Neuronal stem cell (in vitro differentiated cells): ENCODE measurements at regions not wholly inside any gene's neighbourhood (a gene's known extent, or its start where the extent isn't known, plus 50 kb on each side); places are given as distances from the start of the nearest gene placed in this dataset.

Experiments used
- DNase-seq: peaks from one replicate; pipeline ENCODE4 v3.0.0-alpha.2; 2013; ENCODE audit warnings: low spot score
- H2AFZ ChIP-seq: one replicate; pipeline ENCODE4 v1.6.1; 2013; ENCODE audit warnings: mild to moderate bottlenecking, low read length, inconsistent platforms
- H2AK5ac ChIP-seq: 2 replicates; pipeline ENCODE4 v1.6.1; 2013; ENCODE audit warnings: low read depth, mild to moderate bottlenecking, inconsistent platforms, low read length, moderate library complexity, mixed read lengths
- H2BK120ac ChIP-seq: 2 replicates; pipeline ENCODE4 v1.6.1; 2013; ENCODE audit warnings: low read depth, mild to moderate bottlenecking, inconsistent platforms, low read length, moderate library complexity, mixed read lengths
- H2BK12ac ChIP-seq: one replicate; pipeline ENCODE4 v1.6.1; 2013; ENCODE audit warnings: low read length, inconsistent platforms
- H2BK15ac ChIP-seq: 2 replicates; pipeline ENCODE4 v1.6.1; 2013; ENCODE audit warnings: mild to moderate bottlenecking, low read length, inconsistent platforms, mixed read lengths
- H2BK5ac ChIP-seq: one replicate; pipeline ENCODE4 v1.6.1; 2013; ENCODE audit warnings: inconsistent platforms, mild to moderate bottlenecking, low read length, moderate library complexity
- H3K14ac ChIP-seq: one replicate; pipeline ENCODE4 v1.6.1; 2013; ENCODE audit warnings: low read length, inconsistent platforms
- H3K18ac ChIP-seq: 2 replicates; pipeline ENCODE4 v1.6.1; 2013; ENCODE audit warnings: low read length, inconsistent platforms
- H3K23ac ChIP-seq: 2 replicates; pipeline ENCODE4 v1.6.1; 2013; ENCODE audit warnings: low read depth, mild to moderate bottlenecking, mixed read lengths, low read length, inconsistent platforms; ENCODE audit not compliant: poor library complexity
- H3K27ac ChIP-seq: replicated peaks from 3 replicates; pipeline ENCODE4 v1.5.1; 2013; ENCODE audit warnings: low read length, inconsistent platforms
- H3K27me3 ChIP-seq, 3 experiments: 2 replicates each; pipeline ENCODE4 v1.6.1; 2013; ENCODE audit warnings: low read length in 3 of 3, mild to moderate bottlenecking in 2 of 3, inconsistent platforms in 1 of 3, low read depth in 1 of 3, mixed read lengths in 1 of 3, moderate library complexity in 1 of 3; ENCODE audit not compliant: control insufficient read depth in 3 of 3, insufficient read depth in 3 of 3
- H3K36me3 ChIP-seq, 2 donors: replicated peaks in 1 of 2; 2 replicates each; pipeline ENCODE4 v1.6.1; 2013; ENCODE audit warnings: low read length in 2 of 2; ENCODE audit not compliant: control insufficient read depth in 2 of 2, insufficient read depth in 2 of 2
- H3K4ac ChIP-seq: 2 replicates; pipeline ENCODE4 v1.6.1; 2013; ENCODE audit warnings: inconsistent platforms, mild to moderate bottlenecking, low read length, moderate library complexity
- H3K4me1 ChIP-seq, 2 donors: 1 replicate in 1 of 2; 2 replicates in 1 of 2; pipeline ENCODE4 v1.6.1; 2013; ENCODE audit warnings: low read length in 2 of 2, low read depth in 1 of 2; ENCODE audit not compliant: control insufficient read depth in 2 of 2, insufficient read depth in 1 of 2
- H3K4me2 ChIP-seq: one replicate; pipeline ENCODE4 v1.6.1; 2013; ENCODE audit warnings: mild to moderate bottlenecking, low read length, inconsistent platforms; ENCODE audit not compliant: insufficient read depth, poor library complexity, severe bottlenecking
- H3K4me3 ChIP-seq, 2 donors: 2 replicates each; pipeline ENCODE4 v1.5.1; 2013; ENCODE audit warnings: low read length in 2 of 2, mild to moderate bottlenecking in 2 of 2, inconsistent platforms in 1 of 2, moderate library complexity in 1 of 2
- H3K79me1 ChIP-seq: one replicate; pipeline ENCODE4 v1.6.1; 2013; ENCODE audit warnings: low read depth, mild to moderate bottlenecking, inconsistent platforms, low read length, moderate library complexity
- H3K9ac ChIP-seq: one replicate; pipeline ENCODE4 v1.6.1; 2013; ENCODE audit warnings: mild to moderate bottlenecking, low read depth, low read length, inconsistent platforms; ENCODE audit not compliant: poor library complexity
- H3K9me3 ChIP-seq, 2 donors: replicated peaks in 1 of 2; 2 replicates each; pipeline versions ENCODE3 to v1.6.1; 2013; ENCODE audit warnings: low read length in 2 of 2, mild to moderate bottlenecking in 2 of 2, inconsistent platforms in 1 of 2, low read depth in 1 of 2, mixed read lengths in 1 of 2, moderate library complexity in 1 of 2; ENCODE audit not compliant: control insufficient read depth in 2 of 2, insufficient read depth in 1 of 2
- H4K8ac ChIP-seq: one replicate; pipeline ENCODE4 v1.6.1; 2013; ENCODE audit warnings: low read depth, mild to moderate bottlenecking, inconsistent platforms, low read length, moderate library complexity
- H4K91ac ChIP-seq: one replicate; pipeline ENCODE4 v1.6.1; 2013; ENCODE audit warnings: low read length, low read depth, mild to moderate bottlenecking, inconsistent platforms; ENCODE audit not compliant: poor library complexity
- WGBS, 2 donors: extraction: QIAGEN DNeasy Blood & Tissue Kit; methylation state at CpG; one replicate each; pipeline ENCODE4 v1.1.7; 2013; ENCODE audit warnings: missing lambda C conversion rate in 2 of 2, mixed read lengths in 1 of 2; ENCODE audit not compliant: insufficient read length in 2 of 2, insufficient replicate concordance in 1 of 2; ENCODE audit errors: extremely low coverage in 2 of 2; 5-methylcytosine and 5-hydroxymethylcytosine counted together

- H2BK5ac ChIP-seq, result no peak overlapping the region
- H4K91ac ChIP-seq, result no peak overlapping the region
- DNase-seq, result no peak
- H2AFZ ChIP-seq, result no peak overlapping the region
- no peak overlapping the region for H3K27ac ChIP-seq
- no CpG with 5 or more reads among the region's 2 CpGs for WGBS, 2 donors
- H3K14ac ChIP-seq, result no peak overlapping the region
- H3K4me3 ChIP-seq, result no peak overlapping the region
- H3K9me3 ChIP-seq, result no peaks in the 10 kb centered on the region
- no peaks in the 10 kb centered on the region for H3K27me3 ChIP-seq
- H3K4me2 ChIP-seq, result no peak overlapping the region
- H2BK15ac ChIP-seq, result no peak overlapping the region
- no peak overlapping the region for H2BK120ac ChIP-seq
- no peaks in the 10 kb centered on the region for H3K79me1 ChIP-seq
- no peak overlapping the region for H2AK5ac ChIP-seq
- H3K4me1 ChIP-seq, result peaks cover 0 to 3% of the 10 kb centered on the region in 2 donors
- no peak overlapping the region for H4K8ac ChIP-seq
- no peak overlapping the region for H3K23ac ChIP-seq
- H3K18ac ChIP-seq, result no peak overlapping the region
- H3K36me3 ChIP-seq, result no peaks in the 10 kb centered on the region
- no peak overlapping the region for H3K9ac ChIP-seq
- no peak overlapping the region for H2BK12ac ChIP-seq
- no peak overlapping the region for H3K4ac ChIP-seq
Observed at GRCh38 chr15:70210076-70210475, 112.4 kb upstream of the TLE3 start.

DNA sequence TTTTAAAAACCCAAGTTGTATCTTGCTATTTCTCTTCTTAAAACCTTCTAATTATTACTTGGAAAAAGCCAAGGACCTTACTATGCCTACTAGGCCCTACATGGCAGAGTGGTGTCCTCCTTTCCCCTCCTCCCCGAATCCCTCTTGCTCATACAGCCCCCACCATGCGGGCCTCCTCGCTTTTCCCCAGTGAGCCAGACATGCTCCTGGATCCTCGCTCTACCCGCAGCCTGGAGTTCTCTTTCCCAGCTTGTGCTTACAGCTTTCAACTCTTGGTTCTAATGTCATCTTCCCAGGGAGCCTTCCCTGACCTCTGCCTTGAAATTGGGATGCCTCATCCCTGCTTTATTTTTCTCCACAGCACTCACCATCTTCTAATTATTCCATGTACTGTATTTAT, 111.8 kb upstream of the TLE3 start:
- H2BK15ac ChIP-seq, result no peak overlapping the region
- H3K4me2 ChIP-seq, result no peak overlapping the region
- H3K9ac ChIP-seq, result no peak overlapping the region
- no peak overlapping the region for H2BK5ac ChIP-seq
- no peaks in the 10 kb centered on the region for H3K36me3 ChIP-seq
- H3K27ac ChIP-seq, result no peak overlapping the region
- H3K14ac ChIP-seq, result no peak overlapping the region
- no peak overlapping the region for H4K91ac ChIP-seq
- H2BK12ac ChIP-seq, result no peak overlapping the region
- no peaks in the 10 kb centered on the region for H3K27me3 ChIP-seq
- no peak overlapping the region for H2BK120ac ChIP-seq
- DNase-seq, result no peak
- H2AK5ac ChIP-seq, result no peak overlapping the region
- H3K9me3 ChIP-seq, result no peaks in the 10 kb centered on the region
- no CpG with 5 or more reads among the region's 5 CpGs for WGBS, 2 donors
- no peak overlapping the region for H2AFZ ChIP-seq
- no peaks in the 10 kb centered on the region for H3K79me1 ChIP-seq
- no peak overlapping the region for H3K23ac ChIP-seq
- no peak overlapping the region for H3K18ac ChIP-seq
- H4K8ac ChIP-seq, result no peak overlapping the region
- no peak overlapping the region for H3K4ac ChIP-seq
- H3K4me3 ChIP-seq, result no peak overlapping the region
- H3K4me1 ChIP-seq, result peaks cover 0 to 3% of the 10 kb centered on the region in 2 donors

- no CpG with 5 or more reads among the region's 3 CpGs for WGBS, 2 donors
Observed at GRCh38 chr15:70208332-70208731, 110.6 kb upstream of the TLE3 start.

DNA sequence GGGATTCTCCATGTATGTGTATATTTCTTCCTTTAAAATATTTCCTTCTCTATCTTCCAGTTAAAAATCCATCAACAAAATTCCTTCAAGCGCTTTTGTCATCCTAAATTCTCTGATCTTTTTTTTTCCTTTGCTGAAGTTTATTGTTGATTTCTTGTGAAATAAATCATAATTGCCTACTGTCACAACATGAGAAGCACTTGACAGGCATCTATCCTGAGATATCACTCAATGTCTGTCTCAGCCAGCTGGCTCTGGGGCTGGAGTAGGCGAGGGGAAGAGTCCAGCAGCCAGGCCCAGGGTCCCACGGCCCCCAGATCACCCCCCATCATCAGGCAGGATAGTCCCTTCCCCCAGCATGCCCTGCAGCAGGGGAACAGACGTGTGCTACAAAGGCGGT, 109.0 kb upstream of the TLE3 start:
- Histone ChIP-seq H3K18ac (no peak overlapping the region), H3K23ac (no peak overlapping the region), H4K8ac (no peak overlapping the region), H4K91ac (no peak overlapping the region), H2BK5ac (no peak overlapping the region), H2AFZ (no peak overlapping the region), H3K4me2 (no peak overlapping the region), H3K9ac (no peak overlapping the region), H3K79me1 (no peaks in the 10 kb centered on the region), H3K14ac (no peak overlapping the region), H3K9me3 (no peaks in the 10 kb centered on the region), H2BK12ac (no peak overlapping the region), H2BK15ac (no peak overlapping the region), H3K27me3 (peaks cover 0 to 6% (median 0%) of the 10 kb centered on the region in 3 experiments), H3K4me3 (no peak overlapping the region), H2AK5ac (no peak overlapping the region), H3K27ac (no peak overlapping the region), H2BK120ac (no peak overlapping the region), H3K4ac (no peak overlapping the region), H3K4me1 (no peaks in the 10 kb centered on the region), H3K36me3 (no peaks in the 10 kb centered on the region)
- WGBS, 2 donors, result no CpG with 5 or more reads among the region's 5 CpGs
- no peak for DNase-seq

More at GRCh38 chr15:70208332-70208731, 110.6 kb upstream of the TLE3 start:
- no peak overlapping the region for H2BK15ac ChIP-seq
- H3K36me3 ChIP-seq, result no peaks in the 10 kb centered on the region
- H3K79me1 ChIP-seq, result no peaks in the 10 kb centered on the region
- no peak overlapping the region for H4K91ac ChIP-seq
- H3K4me3 ChIP-seq, result no peak overlapping the region
- no peak overlapping the region for H3K4me2 ChIP-seq
- H2BK120ac ChIP-seq, result no peak overlapping the region
- no peak overlapping the region for H3K9ac ChIP-seq
- no peaks in the 10 kb centered on the region for H3K27me3 ChIP-seq
- H3K9me3 ChIP-seq, result no peaks in the 10 kb centered on the region
- DNase-seq, result no peak
- H3K14ac ChIP-seq, result no peak overlapping the region
- H4K8ac ChIP-seq, result no peak overlapping the region
- no peak overlapping the region for H3K23ac ChIP-seq
- no peak overlapping the region for H2BK5ac ChIP-seq
- H2AFZ ChIP-seq, result no peak overlapping the region
- H3K4me1 ChIP-seq, result peaks cover 0 to 3% of the 10 kb centered on the region in 2 donors
- H3K4ac ChIP-seq, result no peak overlapping the region
- H2BK12ac ChIP-seq, result no peak overlapping the region
- no peak overlapping the region for H3K27ac ChIP-seq
- no peak overlapping the region for H2AK5ac ChIP-seq
- no peak overlapping the region for H3K18ac ChIP-seq
